GM23338 (cell line): ENCODE measurements at regions not wholly inside any gene's neighbourhood (a gene's known extent, or its start where the extent isn't known, plus 50 kb on each side); places are given as distances from the start of the nearest gene placed in this dataset.

ENCODE experiments used
- ATAC-seq: fragments of 200-7000 bp; cut with Tn5 transposase; 3 replicates; pipeline ENCODE4 v1.9.1; 2020
- DNase-seq: peaks from one replicate; pipeline ENCODE4 v3.0.0-alpha.2; 2015; ENCODE audit warnings: low spot score
- H2AFZ ChIP-seq: fragments of 200-600 bp; sonication (generic); 2 replicates; pipeline ENCODE4 v1.8.0; 2016; ENCODE audit warnings: antibody characterized with exemption, mild to moderate bottlenecking, moderate library complexity
- H3F3A ChIP-seq: fragments of 200-600 bp; sonication (generic); replicated peaks from 2 replicates; pipeline ENCODE4 v1.8.0; 2017; ENCODE audit warnings: antibody characterized with exemption, mixed run types, low read depth
- H3K27ac ChIP-seq: fragments of 200-600 bp; sonication (generic); 2 replicates; pipeline ENCODE4 v1.6.1; 2016; ENCODE audit warnings: low read depth
- H3K27me3 ChIP-seq: fragments of 200-600 bp; sonication (generic); 2 replicates; pipeline ENCODE4 v1.8.0; 2016; ENCODE audit warnings: mild to moderate bottlenecking, mixed run types, moderate library complexity; ENCODE audit not compliant: insufficient read depth
- H3K36me3 ChIP-seq: fragments of 200-600 bp; sonication (generic); 2 replicates; pipeline ENCODE4 v1.8.0; 2016; ENCODE audit warnings: mild to moderate bottlenecking; ENCODE audit not compliant: insufficient read depth
- H3K4me1 ChIP-seq: fragments of 200-600 bp; sonication (generic); 2 replicates; pipeline ENCODE4 v1.8.0; 2016; ENCODE audit warnings: mild to moderate bottlenecking, moderate library complexity; ENCODE audit not compliant: insufficient read depth
- H3K4me2 ChIP-seq: fragments of 200-600 bp; sonication (generic); 2 replicates; pipeline ENCODE4 v1.7.1; 2017; ENCODE audit warnings: mixed run types
- H3K4me3 ChIP-seq: fragments of 200-600 bp; sonication (generic); 2 replicates; pipeline ENCODE4 v1.6.1; 2016; ENCODE audit warnings: mixed run types
- H3K79me2 ChIP-seq: fragments of 200-600 bp; sonication (generic); replicated peaks from 2 replicates; pipeline ENCODE4 v1.8.0; 2017; ENCODE audit warnings: mild to moderate bottlenecking; ENCODE audit not compliant: insufficient read depth
- H3K9me2 ChIP-seq: fragments of 200-600 bp; sonication (generic); 2 replicates; pipeline ENCODE4 v1.8.0; 2017; ENCODE audit not compliant: insufficient read depth
- H4K20me1 ChIP-seq: fragments of 200-600 bp; sonication (generic); replicated peaks from 2 replicates; pipeline ENCODE4 v1.8.0; 2017; ENCODE audit warnings: mild to moderate bottlenecking; ENCODE audit not compliant: insufficient read depth
- H3K27ac Mint-ChIP-seq: 2 replicates; pipeline ENCODE4 v1.8.0; 2020; ENCODE audit warnings: inconsistent platforms, mild to moderate bottlenecking, moderate library complexity, mixed read lengths
- H3K27me3 Mint-ChIP-seq: 3 replicates; pipeline ENCODE4 v1.8.0; 2022; ENCODE audit warnings: low read depth, mild to moderate bottlenecking, moderate library complexity, mixed read lengths, inconsistent platforms; ENCODE audit not compliant: insufficient read depth, poor library complexity
- H3K36me3 Mint-ChIP-seq: 3 replicates; pipeline ENCODE4 v1.8.0; 2021; ENCODE audit warnings: low read depth, mild to moderate bottlenecking, inconsistent platforms, moderate library complexity, mixed read lengths
- H3K4me1 Mint-ChIP-seq: 3 replicates; pipeline ENCODE4 v1.8.0; 2020; ENCODE audit warnings: mild to moderate bottlenecking, inconsistent platforms, mixed read lengths
- H3K4me3 Mint-ChIP-seq: 3 replicates; pipeline ENCODE4 v1.8.0; 2021; ENCODE audit warnings: moderate library complexity, mild to moderate bottlenecking, inconsistent platforms, mixed read lengths
- H3K9me3 Mint-ChIP-seq: 3 replicates; pipeline ENCODE4 v1.8.0; 2020; ENCODE audit warnings: moderate library complexity, mild to moderate bottlenecking, inconsistent platforms, mixed read lengths
- CREB1 ChIP-seq: fragments of 250-450 bp; sonication (Bioruptor Pico); IDR thresholded peaks from 2 replicates; pipeline ENCODE4 v1.5.0; 2020; ENCODE audit warnings: low read depth, mild to moderate bottlenecking, moderate library complexity
- CTCF ChIP-seq, 2 experiments: fragments of 200-600 bp in 1 of 2; sonication (generic) in 1 of 2; conservative IDR thresholded peaks; 2 replicates each; pipeline versions ENCODE4 v1.5.1 to v1.6.1; 2016 to 2017; ENCODE audit warnings: antibody characterized with exemption in 2 of 2, low read depth in 2 of 2, mild to moderate bottlenecking in 2 of 2, moderate library complexity in 1 of 2
- ETS1 ChIP-seq: IDR thresholded peaks from 2 replicates; pipeline ENCODE4 v1.6.1; 2016; ENCODE audit warnings: antibody characterized with exemption
- EZH2 ChIP-seq: fragments of 200-600 bp; sonication (generic); IDR thresholded peaks from one replicate; pipeline ENCODE4 v1.8.0; 2017; ENCODE audit warnings: antibody characterized with exemption, mild to moderate bottlenecking, low read depth; ENCODE audit not compliant: unreplicated experiment
- EZH2phosphoT487 ChIP-seq: fragments of 200-600 bp; sonication (generic); IDR thresholded peaks from one replicate; pipeline ENCODE4 v1.8.1; 2018; ENCODE audit warnings: antibody characterized with exemption; ENCODE audit not compliant: unreplicated experiment
- JUNB ChIP-seq: IDR thresholded peaks from one replicate; pipeline ENCODE4 v1.6.1; 2016; ENCODE audit warnings: antibody characterized with exemption; ENCODE audit not compliant: unreplicated experiment
- NANOG ChIP-seq: IDR thresholded peaks from 2 replicates; pipeline ENCODE4 v1.6.1; 2016; ENCODE audit warnings: antibody characterized with exemption, borderline replicate concordance
- POLR2AphosphoS5 ChIP-seq: IDR thresholded peaks from 2 replicates; pipeline ENCODE4 v1.6.1; 2016; ENCODE audit warnings: antibody characterized with exemption, low read depth
- REST ChIP-seq: IDR thresholded peaks from one replicate; pipeline ENCODE4 v1.6.1; 2018; ENCODE audit warnings: antibody characterized with exemption; ENCODE audit not compliant: unreplicated experiment
- STAT1 ChIP-seq: IDR thresholded peaks from one replicate; pipeline ENCODE4 v1.6.1; 2016; ENCODE audit warnings: antibody characterized with exemption; ENCODE audit not compliant: unreplicated experiment
- ZNF114 ChIP-seq: fragments of 250-450 bp; sonication (Bioruptor Pico); IDR thresholded peaks from 2 replicates; pipeline ENCODE4 v1.5.0; 2020; ENCODE audit warnings: mild to moderate bottlenecking, moderate library complexity

- TF ChIP-seq EZH2 (no peak), CTCF (conservative IDR thresholded peaks at IDR 0.05; ENCODE audit: low read depth in 2 of 2) (no peak), ETS1 (no peak)
Measured at GRCh38 chr11:69920345-69921127, 101.3 kb upstream of the FGF3 start (continued).

- Histone ChIP-seq H3K79me2 (no peaks in the 10 kb centered on the region), H2AFZ (no peak overlapping the region), H3K27ac (no peak overlapping the region), H3K9me2 (no peaks in the 10 kb centered on the region), H3K4me3 (no peak overlapping the region), H3K4me1 (no peaks in the 10 kb centered on the region), H3K4me2 (no peak overlapping the region), H4K20me1 (no peaks in the 10 kb centered on the region), H3K36me3 (no peaks in the 10 kb centered on the region), H3K27me3 (peaks cover 7% of the 10 kb centered on the region; the same call in 1 of the 2 replicates), H3F3A (no peaks in the 10 kb centered on the region)
- ATAC-seq (no peak), DNase-seq (no peak)
- Mint-ChIP-seq H3K9me3 (no peaks in the 10 kb centered on the region), H3K4me3 (no peak overlapping the region), H3K27me3 (peaks cover 20% of the 10 kb centered on the region), H3K4me1 (no peaks in the 10 kb centered on the region), H3K36me3 (no peaks in the 10 kb centered on the region), H3K27ac (no peak overlapping the region; the same call in 1 of the 2 replicates)
- TF ChIP-seq ZNF114 (no peak), JUNB (no peak), POLR2AphosphoS5 (no peak), EZH2phosphoT487 (no peak), CREB1 (CRISPR knock-in tag) (no peak), REST (no peak), NANOG (no peak), ETS1 (no peak), CTCF (conservative IDR thresholded peaks at IDR 0.05; ENCODE audit: low read depth in 2 of 2) (no peak), STAT1 (no peak)
Measured at GRCh38 chr11:69921128-69922014, 102.2 kb upstream of the FGF3 start.
